ENCODE measurements at regions not wholly inside any gene's neighbourhood (a gene's known extent, or its start where the extent isn't known, plus 50 kb on each side); places are given as distances from the start of the nearest gene placed in this dataset.
A peak's percentile ranks its signal among the peaks of the same experiment; 100 is the strongest.

DNA sequence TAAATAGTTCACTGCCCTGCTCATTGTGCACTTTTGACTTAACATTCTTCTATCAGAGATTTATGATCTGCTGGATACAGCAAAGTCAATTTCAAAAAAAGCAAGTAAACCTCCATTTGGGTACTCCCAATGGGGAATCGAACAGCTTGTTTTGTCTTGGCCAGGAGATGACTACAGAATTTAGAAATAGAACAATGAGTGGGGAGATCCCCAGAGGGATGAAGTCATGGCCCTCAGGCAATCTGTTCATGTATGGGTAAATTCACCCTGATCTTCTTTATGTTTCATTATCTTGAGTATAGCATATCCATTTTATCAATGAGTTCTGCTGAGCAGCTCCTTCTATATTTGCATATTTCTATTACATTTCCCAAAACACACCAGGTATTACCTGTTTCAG lies 1681.9 kb downstream of the HACE1 start:
- Mint-ChIP-seq H3K9me3 (peaks cover 1% of the 10 kb centered on the region), H3K4me1 (no peaks in the 10 kb centered on the region), H3K27ac (no peak overlapping the region), H3K36me3 (no peaks in the 10 kb centered on the region), H3K27me3 (no peaks in the 10 kb centered on the region), H3K4me3 (no peak overlapping the region)
- no peak for DNase-seq
- CTCF ChIA-PET: no interaction called here

- Mint-ChIP-seq H3K9me3 (peaks cover 1% of the 10 kb centered on the region), H3K27me3 (no peaks in the 10 kb centered on the region), H3K27ac (no peak overlapping the region), H3K4me3 (no peak overlapping the region), H3K4me1 (no peaks in the 10 kb centered on the region), H3K36me3 (no peaks in the 10 kb centered on the region)
- no peak for DNase-seq
- CTCF ChIA-PET: no interaction called here
These were observed 1684.7 kb downstream of the HACE1 start for GRCh38 chr6:103175056-103175455.

DNA sequence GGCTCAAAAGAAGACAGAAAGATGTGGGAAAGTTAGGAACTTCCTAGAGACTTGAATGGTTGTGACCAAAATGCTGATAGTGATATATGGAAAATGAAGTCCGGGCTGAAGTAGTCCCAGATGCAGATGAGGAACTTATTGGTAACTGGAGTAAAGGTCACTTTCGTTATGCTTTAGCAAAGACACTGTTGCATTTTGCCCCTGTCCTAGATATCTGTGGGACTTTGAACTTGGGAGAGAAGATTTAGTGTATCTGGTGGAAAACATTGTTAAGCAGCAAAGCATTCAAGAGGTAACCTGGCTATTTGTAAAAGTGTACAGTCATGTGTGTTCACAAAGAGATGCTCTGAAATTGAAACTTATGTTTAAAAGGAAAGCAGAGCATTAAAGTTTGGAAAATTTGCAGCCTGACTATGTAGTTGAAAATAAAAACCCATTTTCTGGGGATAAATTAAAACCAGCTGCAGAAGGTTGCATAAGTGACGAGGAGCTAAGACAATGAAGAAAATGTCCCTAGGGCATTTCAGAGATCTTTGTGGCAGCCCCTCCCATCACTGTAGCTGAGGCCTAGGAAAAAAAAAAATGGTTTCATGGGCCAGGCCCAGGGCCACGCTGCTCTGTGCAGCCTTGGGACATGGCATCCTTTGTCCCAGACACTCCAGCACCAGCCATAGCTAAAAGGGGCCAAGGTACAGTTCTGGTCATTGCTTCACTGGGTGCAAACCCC lies 1692.2 kb downstream of the HACE1 start:
- CTCF ChIA-PET: interaction anchor here (0.6 kb wide), 1 partner anchor 45 kb away, joined by 3 read pairs; no protein-coding TSS in a partner anchor
- Mint-ChIP-seq H3K27me3 (no peaks in the 10 kb centered on the region), H3K27ac (no peak overlapping the region), H3K36me3 (no peaks in the 10 kb centered on the region), H3K9me3 (peaks cover 3% of the 10 kb centered on the region), H3K4me3 (no peak overlapping the region), H3K4me1 (no peaks in the 10 kb centered on the region)
- DNase-seq: no peak

DNA sequence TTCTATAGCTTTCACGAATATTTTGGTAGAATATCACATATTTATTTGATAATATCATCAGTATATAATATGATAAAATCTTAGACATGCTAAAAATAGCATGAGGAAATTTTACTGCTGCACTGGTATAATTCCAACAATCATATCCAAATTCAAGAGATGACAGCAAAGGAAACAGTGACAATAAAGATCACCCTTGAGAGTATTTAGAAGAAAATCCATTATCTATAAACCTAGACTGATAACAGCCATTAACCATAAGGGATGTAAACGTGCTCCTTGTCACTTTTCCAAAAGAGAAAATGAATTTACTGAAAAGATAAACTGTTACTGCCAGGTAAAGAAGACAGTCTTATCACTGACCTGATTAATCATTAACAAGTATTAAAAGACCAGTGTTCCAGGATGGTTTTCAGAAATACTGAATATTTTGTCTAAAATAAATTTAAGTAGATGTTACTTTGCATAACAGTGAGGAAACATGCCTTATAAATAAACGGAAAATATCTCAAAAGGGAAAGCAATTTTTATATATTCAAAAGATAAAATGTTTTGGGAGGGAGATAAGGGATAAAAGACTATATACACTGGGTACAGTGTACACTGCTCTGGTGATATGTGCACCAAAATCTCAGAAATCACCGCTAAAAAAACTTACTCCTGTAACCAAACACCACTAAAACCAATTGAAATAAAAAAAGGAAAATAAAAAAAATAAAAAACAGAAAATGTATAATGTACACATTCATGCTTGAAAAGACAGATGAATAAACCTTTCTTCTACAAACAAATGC lies 1704.7 kb downstream of the HACE1 start:
- Mint-ChIP-seq H3K36me3 (no peaks in the 10 kb centered on the region), H3K27me3 (no peaks in the 10 kb centered on the region), H3K27ac (no peak overlapping the region), H3K4me1 (no peaks in the 10 kb centered on the region), H3K4me3 (no peak overlapping the region), H3K9me3 (no peaks in the 10 kb centered on the region)
- DNase-seq: no peak
- CTCF ChIA-PET: no interaction called here

- no peak overlapping the region for H3K27ac Mint-ChIP-seq
- no peaks in the 10 kb centered on the region for H3K36me3 Mint-ChIP-seq
- no peaks in the 10 kb centered on the region for H3K4me1 Mint-ChIP-seq
- no peaks in the 10 kb centered on the region for H3K9me3 Mint-ChIP-seq
- H3K4me3 Mint-ChIP-seq: no peak overlapping the region
- CTCF ChIA-PET: no interaction called here
- no peaks in the 10 kb centered on the region for H3K27me3 Mint-ChIP-seq
- DNase-seq: no peak
These were observed 1706.7 kb downstream of the HACE1 start for GRCh38 chr6:103153016-103153415.

DNA sequence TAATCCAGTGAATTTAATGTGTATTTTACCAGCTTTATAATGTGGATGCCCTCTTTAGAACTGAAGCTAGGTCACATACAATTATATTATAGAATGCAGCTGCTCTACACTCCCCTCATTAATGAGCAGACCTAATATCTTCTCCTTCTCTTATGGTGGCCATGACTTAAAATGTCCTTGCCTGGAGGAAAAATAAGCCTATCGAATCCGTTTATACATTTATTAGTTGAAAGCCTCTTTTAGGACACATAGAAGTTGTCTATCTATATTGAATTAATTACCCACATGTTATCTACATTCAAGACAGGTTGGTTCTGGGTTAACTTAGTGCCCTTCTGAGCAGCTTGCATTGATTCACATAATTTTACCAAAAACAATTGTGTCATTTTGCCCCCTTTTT lies 1716.8 kb downstream of the HACE1 start:
- DNase-seq: no peak
- CTCF ChIA-PET: no interaction called here
- Mint-ChIP-seq H3K4me1 (no peaks in the 10 kb centered on the region), H3K36me3 (no peaks in the 10 kb centered on the region), H3K27me3 (no peaks in the 10 kb centered on the region), H3K9me3 (no peaks in the 10 kb centered on the region), H3K4me3 (no peak overlapping the region), H3K27ac (no peak overlapping the region)

- H3K36me3 Mint-ChIP-seq: no peaks in the 10 kb centered on the region
- H3K4me3 Mint-ChIP-seq: no peak overlapping the region
- H3K9me3 Mint-ChIP-seq: no peaks in the 10 kb centered on the region
- DNase-seq: no peak
- H3K27ac Mint-ChIP-seq: no peak overlapping the region
- CTCF ChIA-PET: no interaction called here
- H3K4me1 Mint-ChIP-seq: no peaks in the 10 kb centered on the region
- no peaks in the 10 kb centered on the region for H3K27me3 Mint-ChIP-seq
These were observed 1719.3 kb downstream of the HACE1 start for GRCh38 chr6:103140308-103141027.

DNA sequence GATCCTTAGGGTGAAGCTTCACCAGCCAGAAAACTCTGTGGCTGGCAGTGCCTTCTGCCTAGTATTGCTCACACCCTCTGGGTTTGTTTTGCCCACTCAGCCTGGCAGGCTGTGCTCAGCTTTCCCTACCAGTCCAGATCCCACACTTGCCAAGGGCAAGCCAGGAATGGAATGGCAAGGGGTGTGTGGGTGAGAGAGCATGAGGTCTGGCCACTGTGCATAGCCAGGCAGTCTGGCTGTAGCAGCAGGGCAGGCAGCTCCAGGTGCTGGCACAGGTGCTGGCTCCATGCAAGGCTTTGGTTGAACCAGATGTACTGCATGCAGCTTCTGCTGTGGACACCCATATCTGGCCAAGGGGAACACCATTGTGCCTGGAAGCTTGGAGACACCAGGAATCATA lies 1720.3 kb downstream of the HACE1 start:
- no peaks in the 10 kb centered on the region for H3K4me1 Mint-ChIP-seq
- no peaks in the 10 kb centered on the region for H3K9me3 Mint-ChIP-seq
- no peak overlapping the region for H3K4me3 Mint-ChIP-seq
- H3K27ac Mint-ChIP-seq: no peak overlapping the region
- CTCF ChIA-PET: no interaction called here
- H3K36me3 Mint-ChIP-seq: no peaks in the 10 kb centered on the region
- DNase-seq: no peak
- H3K27me3 Mint-ChIP-seq: no peaks in the 10 kb centered on the region

- CTCF ChIA-PET: no interaction called here
- no peaks in the 10 kb centered on the region for H3K27me3 Mint-ChIP-seq
- no peaks in the 10 kb centered on the region for H3K4me1 Mint-ChIP-seq
- no peak overlapping the region for H3K27ac Mint-ChIP-seq
- DNase-seq: no peak
- no peaks in the 10 kb centered on the region for H3K36me3 Mint-ChIP-seq
- no peak overlapping the region for H3K4me3 Mint-ChIP-seq
- peaks cover 5% of the 10 kb centered on the region for H3K9me3 Mint-ChIP-seq
These were observed 1731.0 kb downstream of the GRIK2 start for GRCh38 chr6:103124471-103124870.

DNA sequence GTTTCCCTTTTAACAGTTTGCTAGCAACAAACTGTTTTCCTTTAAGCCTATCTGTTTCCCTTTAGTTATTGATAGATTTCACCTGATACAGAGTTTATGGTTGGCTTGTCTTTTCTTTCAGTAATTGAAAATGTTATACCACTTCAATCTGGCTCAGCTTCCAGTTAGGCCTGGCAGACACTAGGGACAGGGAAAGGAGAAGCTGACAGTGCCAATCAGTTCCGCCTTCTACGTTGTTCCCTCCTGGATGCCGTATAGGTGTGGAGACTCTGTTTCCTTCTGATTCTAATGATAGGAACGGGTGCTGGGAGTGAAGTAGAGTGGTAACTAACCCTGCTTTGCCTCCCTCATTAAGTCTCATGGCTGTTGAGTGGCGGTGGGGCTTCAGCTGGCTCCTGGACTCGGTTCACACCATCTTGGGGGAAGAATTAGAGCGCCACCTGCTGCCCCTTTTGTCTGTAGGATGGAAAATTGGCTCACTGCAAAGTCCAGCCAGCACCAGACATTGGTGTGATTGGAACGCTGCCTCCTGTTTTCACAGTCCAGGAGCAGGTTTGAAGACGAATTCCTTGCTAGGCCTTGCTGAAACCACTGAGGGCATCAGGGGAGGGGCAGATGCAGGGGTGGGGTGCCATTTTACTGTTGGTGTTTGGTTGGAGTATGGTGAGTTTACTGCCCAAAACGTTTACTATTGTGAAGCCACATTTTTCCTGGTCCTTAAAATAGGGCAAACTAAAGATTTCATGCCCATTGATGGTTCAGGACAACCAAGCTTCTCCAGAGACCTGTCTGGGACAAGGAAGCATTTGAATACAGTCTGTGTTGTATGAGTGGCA lies 1729.5 kb downstream of the GRIK2 start:
- peak; percentile 25 for DNase-seq
- no peak overlapping the region for H3K4me3 Mint-ChIP-seq
- H3K27ac Mint-ChIP-seq: no peak overlapping the region
- CTCF ChIA-PET: interaction anchor here (0.9 kb wide), 1 partner anchor 44 kb away, joined by 3 read pairs; no protein-coding TSS in a partner anchor
- no peaks in the 10 kb centered on the region for H3K36me3 Mint-ChIP-seq
- H3K27me3 Mint-ChIP-seq: no peaks in the 10 kb centered on the region
- H3K4me1 Mint-ChIP-seq: no peaks in the 10 kb centered on the region
- peaks cover 5% of the 10 kb centered on the region for H3K9me3 Mint-ChIP-seq

- DNase-seq: no peak
- Mint-ChIP-seq H3K27me3 (no peaks in the 10 kb centered on the region), H3K9me3 (no peaks in the 10 kb centered on the region), H3K36me3 (no peaks in the 10 kb centered on the region), H3K4me1 (no peaks in the 10 kb centered on the region), H3K4me3 (no peak overlapping the region), H3K27ac (no peak overlapping the region)
- CTCF ChIA-PET: no interaction called here
These were observed 1725.5 kb downstream of the GRIK2 start for GRCh38 chr6:103119056-103119455.

DNA sequence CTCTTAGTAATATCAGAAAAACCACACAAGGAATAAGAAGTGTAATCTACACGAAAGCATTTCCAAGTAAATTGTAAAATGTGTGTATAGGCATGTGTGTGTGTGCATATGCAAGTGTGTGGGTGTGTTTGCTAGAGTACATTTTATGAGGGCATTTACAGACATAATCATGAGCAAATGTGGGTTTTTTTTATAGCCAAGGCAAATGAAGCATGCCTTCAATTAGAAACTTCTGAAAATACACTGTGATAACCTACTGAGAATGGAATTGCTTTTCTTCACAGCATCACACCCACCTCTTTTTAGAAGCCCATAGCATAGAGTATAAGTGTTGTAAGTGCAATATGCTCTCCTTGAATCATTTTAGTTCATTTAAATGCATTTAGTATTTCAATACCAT lies 1721.1 kb downstream of the GRIK2 start:
- DNase-seq: no peak
- Mint-ChIP-seq H3K36me3 (no peaks in the 10 kb centered on the region), H3K27me3 (no peaks in the 10 kb centered on the region), H3K9me3 (peaks cover 3% of the 10 kb centered on the region), H3K4me3 (no peak overlapping the region), H3K4me1 (no peaks in the 10 kb centered on the region), H3K27ac (no peak overlapping the region)
- CTCF ChIA-PET: no interaction called here

GRCh38 chr6:103113416-103113815 lies 1719.9 kb downstream of the GRIK2 start:
- Mint-ChIP-seq H3K4me3 (no peak overlapping the region), H3K36me3 (no peaks in the 10 kb centered on the region), H3K27me3 (no peaks in the 10 kb centered on the region), H3K27ac (no peak overlapping the region), H3K9me3 (peaks cover 3% of the 10 kb centered on the region), H3K4me1 (no peaks in the 10 kb centered on the region)
- CTCF ChIA-PET: no interaction called here
- DNase-seq: no peak

- CTCF ChIA-PET: no interaction called here
- Mint-ChIP-seq H3K9me3 (peaks cover 3% of the 10 kb centered on the region), H3K36me3 (no peaks in the 10 kb centered on the region), H3K4me3 (no peak overlapping the region), H3K27me3 (no peaks in the 10 kb centered on the region), H3K27ac (no peak overlapping the region), H3K4me1 (no peaks in the 10 kb centered on the region)
- no peak for DNase-seq
These were observed 1714.5 kb downstream of the GRIK2 start for GRCh38 chr6:103107985-103108384.
